H1 (cell line): ENCODE measurements at regions not wholly inside any gene's neighbourhood (a gene's known extent, or its start where the extent isn't known, plus 50 kb on each side); places are given as distances from the start of the nearest gene placed in this dataset.

Experiments
- CTCF ChIA-PET: fragments of 300-600 bp; sonication (Branson Sonifier 250); formaldehyde crosslinking; loops from one replicate; lab custom pipeline; 2021; ENCODE audit not compliant: partially characterized antibody; lab: Charles Lee
- POLR2A ChIA-PET: fragments of 300-600 bp; sonication (Branson Sonifier 250); formaldehyde crosslinking; loops from one replicate; lab custom pipeline; 2021; ENCODE audit warnings: inconsistent platforms; ENCODE audit not compliant: partially characterized antibody; lab: Charles Lee
- DNase-seq, 2 experiments: peaks; one replicate each; pipeline versions ENCODE4 v3.0.0 to v3.0.0-alpha.2; 2010 to 2022; ENCODE audit warnings: low spot score in 2 of 2, low read depth in 1 of 2, mixed read lengths in 1 of 2
- FAIRE-seq: peaks from 2 replicates; lab custom pipeline; 2011; peaks lifted over from hg19 to GRCh38; lab: Jason Lieb, UNC
- H2AFZ ChIP-seq: 2 replicates; pipeline ENCODE4 v1.8.1; 2012; ENCODE audit warnings: low read length, inconsistent platforms
- H2AK5ac ChIP-seq: 2 replicates; pipeline ENCODE4 v1.6.1; 2013; ENCODE audit warnings: low read depth, low read length
- H2BK120ac ChIP-seq: replicated peaks from 2 replicates; pipeline ENCODE3; 2013; ENCODE audit warnings: low read depth, low read length, inconsistent platforms
- H2BK12ac ChIP-seq: 2 replicates; pipeline ENCODE4 v1.6.1; 2013; ENCODE audit warnings: low read depth, low read length
- H2BK15ac ChIP-seq: 2 replicates; pipeline ENCODE4 v1.6.1; 2013; ENCODE audit warnings: low read length
- H2BK20ac ChIP-seq: 2 replicates; pipeline ENCODE4 v1.6.1; 2013; ENCODE audit warnings: low read length
- H2BK5ac ChIP-seq: 2 replicates; pipeline ENCODE4 v1.6.1; 2013; ENCODE audit warnings: low read depth, low read length
- H3K14ac ChIP-seq: 2 replicates; pipeline ENCODE4 v1.6.1; 2013; ENCODE audit warnings: inconsistent platforms; ENCODE audit not compliant: insufficient read length
- H3K18ac ChIP-seq: 2 replicates; pipeline ENCODE4 v1.6.1; 2013; ENCODE audit warnings: low read length; ENCODE audit errors: extremely low read depth
- H3K23ac ChIP-seq: 2 replicates; pipeline ENCODE4 v1.6.1; 2013; ENCODE audit warnings: inconsistent platforms; ENCODE audit not compliant: insufficient read length
- H3K23me2 ChIP-seq: 2 replicates; pipeline ENCODE4 v1.6.1; 2013; ENCODE audit warnings: low read depth, low read length
- H3K27ac ChIP-seq: 2 replicates; pipeline ENCODE4 v1.6.1; 2011; ENCODE audit warnings: low read depth, low read length, inconsistent platforms
- H3K27me3 ChIP-seq, 4 experiments: replicated peaks in 1 of 4; 1 replicate in 1 of 4; 2 replicates in 3 of 4; pipeline versions ENCODE4 v1.6.1 to v1.8.1; 2011 to 2013; ENCODE audit warnings: low read length in 3 of 4, mild to moderate bottlenecking in 3 of 4, inconsistent platforms in 2 of 4, mixed read lengths in 2 of 4, moderate library complexity in 1 of 4; ENCODE audit not compliant: control insufficient read depth in 3 of 4, insufficient read depth in 3 of 4; ENCODE audit errors: extremely low read depth in 1 of 4
- H3K36me3 ChIP-seq, 4 experiments: 2 replicates each; pipeline versions ENCODE4 v1.6.1 to v1.8.1; 2011 to 2013; ENCODE audit warnings: mild to moderate bottlenecking in 4 of 4, low read length in 3 of 4, moderate library complexity in 2 of 4, control low read depth in 1 of 4, inconsistent platforms in 1 of 4; ENCODE audit not compliant: insufficient read depth in 4 of 4, control insufficient read depth in 2 of 4
- H3K4ac ChIP-seq: replicated peaks from 2 replicates; pipeline ENCODE3; 2013; ENCODE audit warnings: low read length, low read depth, mixed read lengths, inconsistent platforms; ENCODE audit not compliant: insufficient read length
- H3K4me1 ChIP-seq, 4 experiments: replicated peaks in 1 of 4; 1 replicate in 1 of 4; 2 replicates in 3 of 4; pipeline versions ENCODE4 v1.6.1 to v1.8.1; 2011 to 2013; ENCODE audit warnings: low read length in 3 of 4, inconsistent platforms in 2 of 4, mixed read lengths in 1 of 4; ENCODE audit not compliant: insufficient read depth in 4 of 4, control insufficient read depth in 3 of 4
- H3K4me2 ChIP-seq, 2 experiments: 2 replicates each; pipeline versions ENCODE4 v1.6.1 to v1.8.1; 2011 to 2013; ENCODE audit warnings: low read depth in 2 of 2, low read length in 2 of 2, control low read depth in 1 of 2, inconsistent platforms in 1 of 2, mild to moderate bottlenecking in 1 of 2; ENCODE audit not compliant: insufficient read depth in 1 of 2
- H3K4me3 ChIP-seq, 4 experiments: fragments of 200-600, 300-600 bp in 1 of 4; sonication (generic), shearing (Covaris generic), sonication (Bioruptor Twin) in 1 of 4; 2 replicates each; pipeline versions ENCODE4 v1.5.1 to v1.8.1; 2011 to 2016; ENCODE audit warnings: low read length in 4 of 4, low read depth in 3 of 4, control low read depth in 2 of 4, inconsistent platforms in 2 of 4, mild to moderate bottlenecking in 2 of 4, mixed read lengths in 1 of 4, moderate library complexity in 1 of 4; ENCODE audit not compliant: insufficient read depth in 2 of 4; ENCODE audit errors: extremely low read depth in 1 of 4
- H3K56ac ChIP-seq: replicated peaks from 2 replicates; pipeline ENCODE3; 2013; ENCODE audit warnings: low read depth, mild to moderate bottlenecking, mixed read lengths, low read length, inconsistent platforms; ENCODE audit not compliant: insufficient read length
- H3K79me1 ChIP-seq: 2 replicates; pipeline ENCODE4 v1.6.1; 2013; ENCODE audit warnings: low read depth, low read length, control low read depth
- H3K79me2 ChIP-seq, 2 experiments: 2 replicates each; pipeline versions ENCODE4 v1.6.1 to v1.8.1; 2012 to 2013; ENCODE audit warnings: low read length in 2 of 2, mild to moderate bottlenecking in 2 of 2, inconsistent platforms in 1 of 2; ENCODE audit not compliant: insufficient read depth in 2 of 2, control insufficient read depth in 1 of 2
- H3K9ac ChIP-seq, 4 experiments: replicated peaks in 1 of 4; 1 replicate in 1 of 4; 2 replicates in 3 of 4; pipeline versions ENCODE4 v1.6.1 to v1.8.1; 2011 to 2013; ENCODE audit warnings: low read depth in 3 of 4, low read length in 3 of 4, control low read depth in 2 of 4, mild to moderate bottlenecking in 2 of 4, moderate library complexity in 2 of 4, inconsistent platforms in 1 of 4; ENCODE audit errors: extremely low read depth in 1 of 4
- H3K9me3 ChIP-seq, 2 experiments: 2 replicates each; pipeline versions ENCODE4 v1.6.1 to v1.8.1; 2012 to 2013; ENCODE audit warnings: mild to moderate bottlenecking in 2 of 2, moderate library complexity in 2 of 2, control low read depth in 1 of 2, inconsistent platforms in 1 of 2, low read depth in 1 of 2, low read length in 1 of 2, mixed read lengths in 1 of 2; ENCODE audit not compliant: insufficient read depth in 2 of 2
- H4K20me1 ChIP-seq, 2 experiments: replicated peaks in 1 of 2; 2 replicates each; pipeline versions ENCODE3 to v1.8.1; 2011 to 2013; ENCODE audit warnings: inconsistent platforms in 2 of 2, low read length in 2 of 2, mild to moderate bottlenecking in 1 of 2; ENCODE audit not compliant: insufficient read depth in 2 of 2, control insufficient read depth in 1 of 2
- H4K5ac ChIP-seq: 2 replicates; pipeline ENCODE4 v1.6.1; 2013; ENCODE audit warnings: low read length, low read depth, mixed read lengths, inconsistent platforms; ENCODE audit not compliant: insufficient read length
- H4K8ac ChIP-seq: 2 replicates; pipeline ENCODE4 v1.8.0; 2013; ENCODE audit warnings: mild to moderate bottlenecking, moderate library complexity, low read length, inconsistent platforms; ENCODE audit not compliant: insufficient read depth; ENCODE audit errors: extremely low read depth
- H4K91ac ChIP-seq: replicated peaks from 2 replicates; pipeline ENCODE3; 2013; ENCODE audit warnings: low read length, mixed read lengths, inconsistent platforms; ENCODE audit not compliant: insufficient read length
- TCF12 ChIP-seq: IDR thresholded peaks from 2 replicates; pipeline ENCODE4 v1.6.1; 2011; ENCODE audit warnings: low read depth, mild to moderate bottlenecking, low read length
- WGBS, 2 experiments: shearing (Covaris generic) in 1 of 2; methylation state at CpG; one replicate each; pipeline versions ENCODE4 v1.1.6 to v1.1.7; 2013 to 2015; ENCODE audit warnings: low lambda C conversion rate in 2 of 2, mixed read lengths in 2 of 2, inconsistent platforms in 1 of 2, low coverage in 1 of 2, missing lambda C conversion rate in 1 of 2; ENCODE audit not compliant: insufficient replicate concordance in 2 of 2, insufficient coverage in 1 of 2, insufficient read length in 1 of 2; ENCODE audit errors: extremely low coverage in 1 of 2, missing lambda C conversion rate in 1 of 2; 5-methylcytosine and 5-hydroxymethylcytosine counted together

- Histone ChIP-seq H4K91ac (no peak overlapping the region), H3K23ac (no peak overlapping the region), H2BK12ac (no peak overlapping the region), H4K5ac (no peak overlapping the region), H3K56ac (no peak overlapping the region), H2BK5ac (no peak overlapping the region), H3K14ac (no peak overlapping the region), H3K27me3 (no peaks in the 10 kb centered on the region), H2AFZ (no peak overlapping the region), H3K9me3 (no peaks in the 10 kb centered on the region), H3K23me2 (no peaks in the 10 kb centered on the region), H3K18ac (no peak overlapping the region), H2BK15ac (no peak overlapping the region), H3K36me3 (no peaks in the 10 kb centered on the region), H3K4me1 (no peaks in the 10 kb centered on the region), H3K79me1 (no peaks in the 10 kb centered on the region), H3K4me3 (no peak overlapping the region), H2BK20ac (no peak overlapping the region), H4K20me1 (no peaks in the 10 kb centered on the region), H4K8ac (no peak overlapping the region), H2BK120ac (no peak overlapping the region), H3K4me2 (no peak overlapping the region), H3K9ac (no peak overlapping the region), H3K79me2 (no peaks in the 10 kb centered on the region), H2AK5ac (no peak overlapping the region), H3K4ac (no peak overlapping the region), H3K27ac (no peak overlapping the region)
- DNase-seq (no peak), FAIRE-seq (no peak)
- 86% methylated on average over 2 of the region's 2 CpGs; no CpG with 5 or more reads in 1 of the 2 experiments for WGBS, 2 experiments
- no peak for TF ChIP-seq TCF12
- POLR2A ChIA-PET = no interaction called here
- CTCF ChIA-PET = interaction anchor here (0.8 kb wide), 1 partner anchor 329 kb away, joined by 3 read pairs; no protein-coding TSS in a partner anchor
Measured at GRCh38 chrX:150157291-150157690, 205.8 kb upstream of the MAMLD1 start.
